Cardiac muscle cell (in vitro differentiated cells and primary cell): ENCODE measurements at regions not wholly inside any gene's neighbourhood (a gene's known extent, or its start where the extent isn't known, plus 50 kb on each side); places are given as distances from the start of the nearest gene placed in this dataset.
A peak's percentile ranks its signal among the peaks of the same experiment; 100 is the strongest.

Experiments
- DNase-seq, 2 donors: peaks; one replicate each; pipeline versions ENCODE4 v3.0.0 to v3.0.0-alpha.2; 2010 to 2017; ENCODE audit warnings: low read depth in 1 of 2, low spot score in 1 of 2
- H3K27ac ChIP-seq: fragments of 200-600 bp; sonication (generic); 2 replicates; pipeline ENCODE4 v1.5.1; 2016
- H3K27me3 ChIP-seq: fragments of 200-600 bp; sonication (generic); 2 replicates; pipeline ENCODE4 v1.6.0; 2016; ENCODE audit warnings: control low read depth
- H3K36me3 ChIP-seq: fragments of 200-600 bp; sonication (generic); 2 replicates; pipeline ENCODE4 v1.5.1; 2016; ENCODE audit warnings: control low read depth
- H3K4me1 ChIP-seq: fragments of 200-600 bp; sonication (generic); 2 replicates; pipeline ENCODE4 v1.8.1; 2017; ENCODE audit warnings: low read depth, mild to moderate bottlenecking, mixed run types
- H3K4me3 ChIP-seq: fragments of 200-600 bp; sonication (generic); 2 replicates; pipeline ENCODE4 v1.5.1; 2016; ENCODE audit warnings: mild to moderate bottlenecking
- H3K9me3 ChIP-seq: fragments of 200-600 bp; sonication (generic); 2 replicates; pipeline ENCODE4 v1.5.1; 2017; ENCODE audit warnings: low read depth, mild to moderate bottlenecking, control low read depth
- CTCF ChIP-seq: IDR thresholded peaks from 2 replicates; pipeline ENCODE4 v1.5.1; 2012; ENCODE audit warnings: low read depth, mild to moderate bottlenecking, low read length

GRCh38 chr5:93055971-93056370 lies 525.0 kb downstream of the NR2F1-AS1 start:
- Histone ChIP-seq H3K4me1 (no peaks in the 10 kb centered on the region), H3K9me3 (no peaks in the 10 kb centered on the region), H3K27me3 (peaks cover 100% of the 10 kb centered on the region), H3K27ac (no peak overlapping the region), H3K36me3 (no peaks in the 10 kb centered on the region), H3K4me3 (no peak overlapping the region)
- no peak for DNase-seq
- TF ChIP-seq CTCF, result no peak

- peaks cover 100% of the 10 kb centered on the region for H3K27me3 ChIP-seq
- no peaks in the 10 kb centered on the region for H3K4me1 ChIP-seq
- no peak overlapping the region for H3K27ac ChIP-seq
- no peak for TF ChIP-seq CTCF
- H3K9me3 ChIP-seq, result no peaks in the 10 kb centered on the region
- no peaks in the 10 kb centered on the region for H3K36me3 ChIP-seq
- no peak overlapping the region for H3K4me3 ChIP-seq
- no peak for DNase-seq
Measured at GRCh38 chr5:93055561-93055960, 525.5 kb downstream of the NR2F1-AS1 start.

- peak in 1 of 2 donors; percentile 88 for DNase-seq
- no peaks in the 10 kb centered on the region for H3K36me3 ChIP-seq
- no peaks in the 10 kb centered on the region for H3K4me1 ChIP-seq
- TF ChIP-seq CTCF, result no peak
- H3K4me3 ChIP-seq, result no peak overlapping the region
- peaks cover 100% of the 10 kb centered on the region for H3K27me3 ChIP-seq
- H3K9me3 ChIP-seq, result no peaks in the 10 kb centered on the region
- no peak overlapping the region for H3K27ac ChIP-seq
Measured at GRCh38 chr5:93054424-93055163, 526.4 kb downstream of the NR2F1-AS1 start.

GRCh38 chr5:93053825-93054224 lies 527.2 kb downstream of the NR2F1-AS1 start:
- TF ChIP-seq CTCF, result no peak

GRCh38 chr5:93048858-93049257 lies 532.2 kb downstream of the NR2F1-AS1 start:
- no peaks in the 10 kb centered on the region for H3K9me3 ChIP-seq
- no peak overlapping the region for H3K27ac ChIP-seq
- no peaks in the 10 kb centered on the region for H3K36me3 ChIP-seq
- no peaks in the 10 kb centered on the region for H3K4me1 ChIP-seq
- no peak for DNase-seq
- H3K27me3 ChIP-seq, result peaks cover 85% of the 10 kb centered on the region
- TF ChIP-seq CTCF, result no peak
- H3K4me3 ChIP-seq, result no peak overlapping the region

More at GRCh38 chr5:93053825-93054224, 527.2 kb downstream of the NR2F1-AS1 start:
- H3K9me3 ChIP-seq, result no peaks in the 10 kb centered on the region
- no peaks in the 10 kb centered on the region for H3K4me1 ChIP-seq
- H3K4me3 ChIP-seq, result no peak overlapping the region
- peak in 1 of 2 donors; percentile 57 for DNase-seq
- H3K27me3 ChIP-seq, result peaks cover 100% of the 10 kb centered on the region
- no peaks in the 10 kb centered on the region for H3K36me3 ChIP-seq
- H3K27ac ChIP-seq, result no peak overlapping the region
